Prostate gland (tissue), 2 donors: ENCODE measurements at regions not wholly inside any gene's neighbourhood (a gene's known extent, or its start where the extent isn't known, plus 50 kb on each side); places are given as distances from the start of the nearest gene placed in this dataset.

Experiments
- DNase-seq: peaks from one replicate; pipeline ENCODE4 v3.0.0-alpha.2; 2019; ENCODE audit warnings: low spot score
- H3K27ac ChIP-seq, 2 donors: fragments of 200-600 bp; sonication (generic); 2 replicates each; pipeline ENCODE4 v1.5.1; 2017 to 2019
- H3K27me3 ChIP-seq: fragments of 200-600 bp; sonication (generic); replicated peaks from 2 replicates; pipeline ENCODE4 v1.5.1; 2019; ENCODE audit not compliant: insufficient read depth
- H3K36me3 ChIP-seq, 2 donors: fragments of 200-600 bp; sonication (generic); 1 replicate in 1 of 2; 2 replicates in 1 of 2; pipeline versions ENCODE4 v1.5.1 to v1.8.1; 2017 to 2019
- H3K4me1 ChIP-seq: fragments of 200-600 bp; sonication (generic); replicated peaks from 2 replicates; pipeline ENCODE4 v1.5.1; 2019
- H3K4me3 ChIP-seq, 2 donors: fragments of 200-600 bp; sonication (generic); 2 replicates each; pipeline ENCODE4 v1.5.1; 2017 to 2019
- H3K9me3 ChIP-seq: fragments of 200-600 bp; sonication (generic); 2 replicates; pipeline ENCODE4 v1.5.1; 2017
- POLR2A ChIP-seq: fragments of 450-650 bp; IDR thresholded peaks from one replicate; pipeline ENCODE4 v1.6.1; 2016; ENCODE audit warnings: antibody characterized with exemption, mild to moderate bottlenecking
- POLR2AphosphoS5 ChIP-seq: sonication (generic); formaldehyde crosslinking; IDR thresholded peaks from one replicate; pipeline ENCODE4 v1.6.1; 2017; ENCODE audit warnings: antibody characterized with exemption
- WGBS: methylation state at CpG from one replicate; pipeline ENCODE4 v1.1.5; 2018; 5-methylcytosine and 5-hydroxymethylcytosine counted together
- intact Hi-C: fragments of 100-400 bp; cut with DNase I; formaldehyde crosslinking; loops from one replicate; pipeline ENCODE4 v1.14.2; 2022
- TF ChIP-seq, protein P1 (sequence below), 4 experiments: fragments of 200-600 bp in 2 of 4; fragments of 450-650 bp in 2 of 4; sonication (generic) in 2 of 4; IDR thresholded peaks; 1 replicate in 3 of 4; 2 replicates in 1 of 4; pipeline ENCODE4 v1.5.1; 2016 to 2019; ENCODE audit warnings: antibody characterized with exemption in 4 of 4, mild to moderate bottlenecking in 2 of 4, moderate library complexity in 2 of 4

GRCh38 chr20:48571949-48572847 lies 255.6 kb downstream of the PREX1 start:
- Histone ChIP-seq H3K4me3 (no peak overlapping the region), H3K36me3 (no peaks in the 10 kb centered on the region), H3K4me1 (no peaks in the 10 kb centered on the region), H3K27ac (no peak overlapping the region), H3K9me3 (no peaks in the 10 kb centered on the region), H3K27me3 (peaks cover 4% of the 10 kb centered on the region)
- WGBS = 86% methylated on average over 14 of the region's 14 CpGs
- TF ChIP-seq, protein P1, sequence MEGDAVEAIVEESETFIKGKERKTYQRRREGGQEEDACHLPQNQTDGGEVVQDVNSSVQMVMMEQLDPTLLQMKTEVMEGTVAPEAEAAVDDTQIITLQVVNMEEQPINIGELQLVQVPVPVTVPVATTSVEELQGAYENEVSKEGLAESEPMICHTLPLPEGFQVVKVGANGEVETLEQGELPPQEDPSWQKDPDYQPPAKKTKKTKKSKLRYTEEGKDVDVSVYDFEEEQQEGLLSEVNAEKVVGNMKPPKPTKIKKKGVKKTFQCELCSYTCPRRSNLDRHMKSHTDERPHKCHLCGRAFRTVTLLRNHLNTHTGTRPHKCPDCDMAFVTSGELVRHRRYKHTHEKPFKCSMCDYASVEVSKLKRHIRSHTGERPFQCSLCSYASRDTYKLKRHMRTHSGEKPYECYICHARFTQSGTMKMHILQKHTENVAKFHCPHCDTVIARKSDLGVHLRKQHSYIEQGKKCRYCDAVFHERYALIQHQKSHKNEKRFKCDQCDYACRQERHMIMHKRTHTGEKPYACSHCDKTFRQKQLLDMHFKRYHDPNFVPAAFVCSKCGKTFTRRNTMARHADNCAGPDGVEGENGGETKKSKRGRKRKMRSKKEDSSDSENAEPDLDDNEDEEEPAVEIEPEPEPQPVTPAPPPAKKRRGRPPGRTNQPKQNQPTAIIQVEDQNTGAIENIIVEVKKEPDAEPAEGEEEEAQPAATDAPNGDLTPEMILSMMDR (IDR thresholded peaks at IDR 0.05) = no peak
- TF ChIP-seq POLR2AphosphoS5 (no peak), POLR2A (no peak)
- intact Hi-C loops = no loop called here
- no peak for DNase-seq

- no peak for DNase-seq
- TF ChIP-seq POLR2A (no peak), POLR2AphosphoS5 (no peak)
- TF ChIP-seq, protein P1 (IDR thresholded peaks at IDR 0.05) = no peak
- H3K27ac ChIP-seq = no peak overlapping the region
- no peaks in the 10 kb centered on the region for H3K36me3 ChIP-seq
- H3K27me3 ChIP-seq = peaks cover 4% of the 10 kb centered on the region
- H3K4me3 ChIP-seq = no peak overlapping the region
- no peaks in the 10 kb centered on the region for H3K9me3 ChIP-seq
- H3K4me1 ChIP-seq = no peaks in the 10 kb centered on the region
- WGBS = 89% methylated on average over 9 of the region's 9 CpGs
- intact Hi-C loops = no loop called here
Measured at GRCh38 chr20:48569679-48570078, 258.1 kb downstream of the PREX1 start.

GRCh38 chr20:48568520-48568919 lies 259.3 kb downstream of the PREX1 start:
- TF ChIP-seq, protein P1 (IDR thresholded peaks at IDR 0.05) = no peak
- TF ChIP-seq POLR2AphosphoS5 (no peak), POLR2A (no peak)
- H3K4me3 ChIP-seq = no peak overlapping the region
- no peaks in the 10 kb centered on the region for H3K4me1 ChIP-seq
- no peaks in the 10 kb centered on the region for H3K36me3 ChIP-seq
- no peak overlapping the region for H3K27ac ChIP-seq
- whole genome bisulfite sequencing = 90% methylated on average over 5 of the region's 5 CpGs
- H3K27me3 ChIP-seq = peaks cover under 1% of the 10 kb centered on the region
- intact Hi-C loops = no loop called here
- no peaks in the 10 kb centered on the region for H3K9me3 ChIP-seq
- no peak for DNase-seq

GRCh38 chr20:48567145-48567544 lies 260.7 kb downstream of the PREX1 start:
- Histone ChIP-seq H3K4me1 (no peaks in the 10 kb centered on the region), H3K27ac (no peak overlapping the region), H3K4me3 (no peak overlapping the region), H3K36me3 (no peaks in the 10 kb centered on the region), H3K9me3 (no peaks in the 10 kb centered on the region), H3K27me3 (no peaks in the 10 kb centered on the region)
- 86% methylated on average over 5 of the region's 5 CpGs for WGBS
- DNase-seq = no peak
- intact Hi-C loops = no loop called here
- TF ChIP-seq, protein P1 (IDR thresholded peaks at IDR 0.05) = no peak
- no peak for TF ChIP-seq POLR2AphosphoS5
- TF ChIP-seq POLR2A = no peak
